EH (cell line): ENCODE measurements at regions not wholly inside any gene's neighbourhood (a gene's known extent, or its start where the extent isn't known, plus 50 kb on each side); places are given as distances from the start of the nearest gene placed in this dataset.

Experiments
- DNase-seq: peaks from one replicate; pipeline ENCODE4 v3.0.0-alpha.2; 2015; ENCODE audit warnings: low read depth

GRCh38 chr10:29688230-29688661 lies 53.5 kb upstream of the SVIL start:
- DNase-seq = no peak

GRCh38 chr10:29687421-29688164 lies 52.8 kb upstream of the SVIL start:
- peak; percentile 10 for DNase-seq

GRCh38 chr10:29685506-29685905 lies 50.7 kb upstream of the SVIL start:
- DNase-seq = no peak
